ENCODE measurements at regions not wholly inside any gene's neighbourhood (a gene's known extent, or its start where the extent isn't known, plus 50 kb on each side); places are given as distances from the start of the nearest gene placed in this dataset.
"Not testable (repeated sequence)": the region's sequence is repeated elsewhere in the genome, so short reads cannot be mapped to it uniquely, and the experiment has no call there.

- ATAC-seq (no peak), DNase-seq (no peak)
Measured at GRCh38 chr9:75672478-75672877, 218.0 kb upstream of the PCSK5 start.

GRCh38 chr9:75683591-75683990 is 206.9 kb upstream of the PCSK5 start:
- ATAC-seq (no peak), DNase-seq (no peak)

GRCh38 chr9:75685062-75685461 is 205.4 kb upstream of the PCSK5 start:
- DNase-seq = no peak
- no peak for ATAC-seq

- ATAC-seq (no peak), DNase-seq (no peak)
Measured at GRCh38 chr9:75687359-75687953, 203.0 kb upstream of the PCSK5 start.

- not testable (repeated sequence) for DNase-seq, ATAC-seq
Measured at GRCh38 chr9:75690551-75690950, 199.9 kb upstream of the PCSK5 start.

- no peak for DNase-seq
- no peak for ATAC-seq
Measured at GRCh38 chr9:75691408-75691807, 199.1 kb upstream of the PCSK5 start.

GRCh38 chr9:75692309-75692708 is 198.2 kb upstream of the PCSK5 start:
- no peak for ATAC-seq

GRCh38 chr9:75695921-75696320 is 194.6 kb upstream of the PCSK5 start:
- DNase-seq = no peak
- ATAC-seq = no peak

More at GRCh38 chr9:75692309-75692708, 198.2 kb upstream of the PCSK5 start:
- DNase-seq = no peak

- ATAC-seq = no peak
- DNase-seq = no peak
Measured at GRCh38 chr9:75699017-75699416, 191.5 kb upstream of the PCSK5 start.

GRCh38 chr9:75699625-75700251 is 190.7 kb upstream of the PCSK5 start:
- ATAC-seq (no peak), DNase-seq (no peak)

- ATAC-seq (no peak), DNase-seq (no peak)
Measured at GRCh38 chr9:75700252-75700640, 190.2 kb upstream of the PCSK5 start.

GRCh38 chr9:75707191-75707590 is 183.3 kb upstream of the PCSK5 start:
- no peak for DNase-seq
- ATAC-seq = no peak

GRCh38 chr9:75709698-75710097 is 180.8 kb upstream of the PCSK5 start:
- DNase-seq = no peak
- no peak for ATAC-seq

GRCh38 chr9:75712700-75713099 is 177.8 kb upstream of the PCSK5 start:
- ATAC-seq (no peak), DNase-seq (no peak)

GRCh38 chr9:75713335-75713734 is 177.1 kb upstream of the PCSK5 start:
- DNase-seq (no peak), ATAC-seq (no peak)

- no peak for DNase-seq
Measured at GRCh38 chr9:75715360-75715759, 175.1 kb upstream of the PCSK5 start.

GRCh38 chr9:75718677-75719076 is 171.8 kb upstream of the PCSK5 start:
- ATAC-seq (no peak), DNase-seq (no peak)

More at GRCh38 chr9:75715360-75715759, 175.1 kb upstream of the PCSK5 start:
- no peak for ATAC-seq

- no peak for DNase-seq
- ATAC-seq = no peak
Measured at GRCh38 chr9:75728391-75728790, 162.1 kb upstream of the PCSK5 start.

GRCh38 chr9:75734802-75735201 is 155.7 kb upstream of the PCSK5 start:
- no peak for DNase-seq
- no peak for ATAC-seq

- no peak for ATAC-seq
Measured at GRCh38 chr9:75739884-75740611, 150.4 kb upstream of the PCSK5 start.

GRCh38 chr9:75743855-75744254 is 146.6 kb upstream of the PCSK5 start:
- no peak for DNase-seq
- no peak for ATAC-seq

More at GRCh38 chr9:75739884-75740611, 150.4 kb upstream of the PCSK5 start:
- no peak for DNase-seq

GRCh38 chr9:75754080-75754479 is 136.4 kb upstream of the PCSK5 start:
- DNase-seq = no peak
- ATAC-seq = no peak

- ATAC-seq = no peak
- no peak for DNase-seq
Measured at GRCh38 chr9:75775166-75775565, 115.3 kb upstream of the PCSK5 start.

All from stimulated activated naive CD8-positive, alpha-beta T cell treated with anti-CD3 and anti-CD28 coated beads, Interleukin-15, Interleukin-2, amounts not matched to agents 100 U/mL and 50 U/mL, for 24 hours (primary cell).